GM19463 (cell line): ENCODE measurements at regions not wholly inside any gene's neighbourhood (a gene's known extent, or its start where the extent isn't known, plus 50 kb on each side); places are given as distances from the start of the nearest gene placed in this dataset.
"Not testable (repeated sequence)": the region's sequence is repeated elsewhere in the genome, so short reads cannot be mapped to it uniquely, and the experiment has no call there.

Experiments
- ATAC-seq: cut with Tn5 transposase; IDR thresholded peaks from one replicate; pipeline ENCODE4 v1.9.1; 2021; ENCODE audit warnings: mild to moderate bottlenecking, moderate library complexity; ENCODE audit not compliant: unreplicated experiment

DNA sequence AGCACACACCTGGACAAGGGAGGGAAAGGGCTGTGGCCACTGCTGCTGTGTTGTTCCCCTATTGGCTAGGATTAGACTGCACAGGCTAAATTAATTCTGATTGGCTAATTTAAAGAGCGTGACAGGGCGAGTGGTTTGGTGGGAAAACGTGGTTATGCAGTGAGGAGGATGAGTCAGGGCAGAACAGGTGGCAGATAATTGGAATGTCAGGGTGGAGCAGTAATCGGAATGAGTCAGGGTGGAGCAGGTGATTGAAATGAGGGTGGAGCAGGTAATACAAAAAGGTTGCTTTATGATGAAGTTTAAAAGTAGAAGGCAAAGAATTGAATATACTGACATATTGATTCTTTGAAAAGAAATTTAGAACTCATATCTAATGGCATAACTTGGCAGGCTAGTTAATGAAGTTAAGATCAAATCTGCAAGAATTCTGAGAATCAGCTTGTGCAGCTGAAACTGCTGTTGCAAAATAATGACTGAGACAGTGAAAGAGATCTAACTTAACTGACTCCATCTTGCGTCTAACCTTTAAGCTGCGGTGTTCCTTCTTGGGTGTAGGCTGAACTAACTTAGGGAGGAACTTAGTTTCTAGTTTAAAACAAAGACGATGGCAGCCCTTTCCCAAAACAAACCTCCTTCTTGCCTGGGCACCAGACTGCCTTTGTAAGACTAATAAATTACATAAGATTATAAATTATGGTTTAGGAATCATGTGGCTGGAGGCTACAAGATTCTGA is 174.3 kb downstream of the UTP18 start:
- ATAC-seq, result no peak

DNA sequence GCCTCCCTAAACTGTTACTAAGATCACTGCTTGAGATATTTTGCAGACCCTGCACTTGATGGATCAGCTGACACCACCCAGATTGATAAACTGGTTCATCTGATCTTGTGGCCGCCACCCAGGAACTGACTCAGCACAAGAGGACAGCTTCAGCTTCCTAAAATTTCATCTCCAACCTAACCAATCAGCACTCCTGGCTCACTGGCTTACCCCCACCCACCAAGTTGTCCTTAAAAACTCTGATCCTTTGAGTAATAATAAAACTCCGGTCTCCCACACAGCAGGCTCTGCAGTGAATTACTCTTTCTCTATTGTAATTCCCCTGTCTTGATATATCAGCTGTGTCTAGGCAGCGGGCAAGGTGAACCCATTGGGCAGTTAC is 174.8 kb downstream of the UTP18 start:
- no peak for ATAC-seq

DNA sequence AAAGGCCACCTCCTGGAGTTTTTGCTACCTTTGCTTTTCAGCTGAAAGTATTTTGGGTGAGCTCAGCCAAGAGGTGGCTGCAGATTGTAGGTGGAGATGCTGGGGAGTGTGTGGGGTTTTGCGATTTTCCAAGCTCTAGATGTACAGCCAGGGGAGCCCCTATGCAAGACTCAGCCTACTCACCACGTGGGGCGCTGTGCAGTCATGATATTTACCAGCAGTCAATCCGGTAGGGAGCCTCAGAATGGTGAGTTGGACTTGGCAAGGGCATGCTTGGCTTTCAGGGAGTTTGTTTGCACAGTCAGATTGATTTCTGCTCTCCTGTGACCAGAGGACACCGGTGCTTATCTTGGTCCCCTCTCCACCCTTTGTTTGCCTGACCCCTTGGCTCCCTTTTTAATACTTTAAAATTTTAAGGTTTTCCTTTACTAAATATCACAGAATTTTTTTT is 175.3 kb downstream of the UTP18 start:
- ATAC-seq, result no peak

DNA sequence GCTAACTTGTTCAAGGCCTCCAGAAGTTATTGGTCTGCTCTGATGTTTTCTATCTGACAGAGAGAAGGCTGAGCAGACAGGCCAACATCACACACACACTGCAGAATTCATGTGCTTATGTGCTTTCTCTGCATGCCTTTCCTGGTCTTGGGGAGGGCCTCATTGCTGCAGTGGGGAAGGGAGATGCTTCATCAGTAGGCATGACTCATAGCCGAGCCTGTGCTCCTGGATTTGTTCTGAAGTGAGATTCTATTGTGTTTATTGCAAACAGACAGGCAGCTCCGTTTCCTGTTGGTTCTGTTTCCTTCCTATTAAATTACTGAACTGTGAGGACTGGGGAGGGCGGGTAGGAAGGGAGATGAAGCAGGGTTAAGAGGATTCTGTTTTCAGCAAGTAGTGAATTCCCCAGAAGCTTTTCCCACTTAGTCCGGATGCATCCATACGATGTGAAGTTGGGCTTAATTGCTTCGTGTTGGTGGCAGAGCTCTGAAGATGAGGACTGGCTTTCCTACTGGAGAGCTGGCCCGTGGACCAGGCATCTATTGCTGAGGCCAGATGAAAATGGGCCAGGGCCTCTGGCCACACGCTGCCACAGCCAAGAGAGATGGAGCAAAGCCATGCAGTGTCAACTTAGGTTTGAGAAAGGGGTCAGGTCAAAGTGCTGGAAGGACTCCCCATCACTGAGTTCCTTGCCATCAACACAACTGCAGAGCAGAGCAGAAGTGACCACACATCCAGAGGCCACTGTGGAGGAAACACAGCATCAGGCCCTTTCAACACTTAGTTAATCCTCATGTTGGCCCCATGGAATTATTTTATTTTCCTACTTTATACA is 179.3 kb downstream of the UTP18 start:
- no peak for ATAC-seq

DNA sequence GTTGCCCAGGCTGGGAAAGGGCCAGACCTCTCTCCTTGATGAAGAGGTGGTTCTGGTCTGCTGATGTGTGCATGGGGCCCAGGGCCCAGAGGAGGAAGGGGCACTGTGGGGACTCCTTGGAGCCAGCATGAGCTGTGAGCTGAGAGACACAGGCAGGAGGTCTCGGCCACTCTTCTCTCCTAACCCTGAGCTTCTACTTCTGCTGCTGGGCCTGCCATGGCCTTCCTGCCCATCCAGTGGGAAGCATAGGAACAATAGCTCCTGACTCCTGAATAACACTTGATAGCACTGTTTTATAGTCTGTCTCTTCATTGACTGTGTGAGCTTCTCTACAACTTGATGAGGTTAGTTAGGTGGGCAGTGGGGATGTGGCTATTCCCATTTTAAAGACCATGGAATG is 181.1 kb downstream of the UTP18 start:
- ATAC-seq, result no peak

DNA sequence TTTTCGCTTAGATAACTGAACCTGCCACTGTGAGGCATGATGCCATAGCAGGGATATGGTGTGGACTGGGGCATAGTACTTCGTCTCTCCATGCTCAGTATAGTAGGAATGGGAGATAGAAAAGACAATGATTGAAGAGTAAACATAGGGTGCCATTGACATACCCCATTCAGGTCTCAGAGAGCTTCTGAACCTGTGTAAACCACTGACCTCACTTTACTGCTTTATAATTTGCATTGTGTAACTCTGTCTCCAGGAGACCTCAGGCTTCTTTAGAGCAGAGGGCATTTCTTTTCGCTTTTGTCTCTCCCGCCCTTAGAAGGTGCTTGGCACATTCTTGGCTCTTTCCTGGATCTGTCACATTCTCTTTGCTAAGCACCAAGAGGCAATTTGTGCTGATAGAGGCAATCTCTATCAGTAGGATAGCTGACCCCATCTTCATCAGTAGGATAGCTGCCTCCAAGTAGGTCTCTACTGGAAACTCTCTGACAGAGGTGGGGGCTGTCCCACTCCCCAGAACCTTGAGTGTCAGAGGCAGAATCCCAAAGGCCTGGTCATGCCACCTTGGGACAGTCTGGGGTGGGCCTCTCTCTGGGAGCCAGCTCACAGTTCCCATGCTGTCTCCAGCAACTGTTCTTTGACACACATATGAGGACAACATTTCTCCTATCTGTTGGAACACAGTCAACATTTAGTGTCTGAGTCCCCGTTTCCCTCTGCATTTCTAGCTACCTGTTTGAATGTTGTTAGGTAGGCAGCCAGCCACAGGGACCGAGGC is 181.9 kb downstream of the UTP18 start:
- ATAC-seq, result no peak

DNA sequence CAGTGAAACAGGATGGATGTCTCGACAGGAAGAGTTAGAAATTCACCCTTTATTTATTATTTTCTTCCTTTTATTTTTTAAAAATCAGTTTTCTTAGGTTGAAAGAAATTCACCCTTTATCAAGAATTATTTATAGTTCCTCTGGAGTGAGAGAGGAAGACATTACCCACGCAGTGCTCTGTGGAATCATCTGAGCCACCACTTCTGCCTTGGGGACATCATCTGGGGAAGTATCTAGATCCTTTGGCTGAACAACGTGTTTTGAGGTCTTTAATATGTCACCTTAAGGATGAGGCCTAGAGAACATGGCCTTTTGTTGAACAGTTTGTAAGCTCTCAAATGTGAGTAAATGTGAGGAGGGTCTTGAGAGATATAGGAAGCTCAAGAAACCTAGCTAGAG is 183.3 kb downstream of the UTP18 start:
- ATAC-seq, result no peak

DNA sequence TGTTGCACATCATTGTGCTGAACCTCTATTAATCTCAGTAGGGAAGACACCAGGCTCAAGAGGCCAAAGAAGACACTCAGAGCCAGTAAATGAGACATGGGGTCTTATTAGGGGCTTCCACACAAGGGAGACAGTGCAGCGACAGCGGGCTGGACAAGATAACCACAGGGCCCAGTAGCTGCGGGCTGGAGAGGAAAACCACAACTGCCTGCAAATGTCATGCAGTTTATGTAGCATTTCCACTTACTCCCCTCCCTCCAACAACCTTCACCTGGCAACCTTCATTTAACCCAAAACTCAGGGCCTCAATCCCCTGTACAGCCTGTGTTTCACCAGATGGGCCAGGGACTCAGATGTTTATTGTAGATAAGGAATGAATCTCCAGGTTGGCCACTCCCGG is 185.6 kb downstream of the UTP18 start:
- ATAC-seq, result no peak

DNA sequence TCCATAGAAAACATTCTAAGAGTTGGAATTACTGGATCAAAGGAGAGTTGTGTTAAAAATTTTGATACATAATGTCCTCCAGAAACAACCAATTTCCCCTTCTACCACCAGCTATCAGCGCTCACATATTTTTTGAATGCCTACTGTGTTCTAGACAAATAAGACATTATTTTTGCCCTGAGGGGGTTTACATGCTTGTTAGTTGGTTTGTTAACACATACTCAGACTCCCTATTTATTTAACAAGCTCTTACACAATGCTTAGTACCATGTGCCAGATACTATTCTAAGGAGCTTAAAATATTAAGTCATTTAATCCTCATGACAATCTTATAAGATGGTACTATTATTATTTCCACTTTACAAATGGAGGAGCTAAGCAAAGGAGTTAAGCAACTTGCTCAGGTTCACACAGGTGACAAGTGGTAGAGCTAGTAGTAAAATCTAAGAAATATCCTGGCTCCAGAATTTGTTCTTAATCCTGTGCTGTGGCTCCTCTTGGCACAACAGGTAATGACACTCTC is 194.2 kb downstream of the UTP18 start:
- no peak for ATAC-seq

DNA sequence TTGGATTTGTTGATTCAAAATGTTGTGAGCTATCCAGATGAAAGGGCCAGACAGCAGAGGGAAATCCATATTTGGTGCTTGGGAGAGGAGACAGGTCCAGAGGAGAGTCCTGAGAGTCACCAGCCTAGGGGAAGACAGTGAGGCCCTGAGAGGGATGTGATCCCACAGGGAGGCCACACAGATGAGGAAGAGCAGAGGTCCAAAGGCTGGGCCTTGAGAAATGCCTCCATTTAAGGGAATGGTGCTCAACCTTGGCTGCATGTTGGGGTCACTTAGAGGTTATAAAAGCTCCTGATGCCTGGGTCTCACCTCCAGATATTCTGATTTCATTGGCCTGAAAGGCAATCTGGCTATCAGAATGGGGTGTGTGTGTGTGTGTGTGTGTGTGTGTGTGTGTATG is 194.9 kb downstream of the UTP18 start:
- no peak for ATAC-seq

DNA sequence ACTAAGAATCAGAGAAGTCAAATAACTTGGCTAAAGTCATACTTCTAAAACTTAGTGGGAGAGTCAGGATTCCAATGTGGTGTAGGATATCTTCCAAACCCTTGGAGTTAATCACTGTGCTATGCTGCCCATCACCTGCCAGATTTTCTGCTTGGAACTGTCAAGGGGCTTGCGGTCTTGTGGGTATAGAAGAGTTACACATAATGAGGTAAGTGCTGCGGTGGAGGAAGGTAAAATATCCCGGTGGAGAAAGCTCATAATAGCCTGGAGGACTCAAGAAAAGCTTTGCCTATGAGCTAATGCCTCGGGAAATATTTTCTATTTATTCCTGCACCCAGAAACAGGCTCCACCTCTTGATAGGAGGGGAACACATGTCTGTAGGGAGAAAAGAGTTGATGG is 195.6 kb downstream of the UTP18 start:
- ATAC-seq, result no peak

DNA sequence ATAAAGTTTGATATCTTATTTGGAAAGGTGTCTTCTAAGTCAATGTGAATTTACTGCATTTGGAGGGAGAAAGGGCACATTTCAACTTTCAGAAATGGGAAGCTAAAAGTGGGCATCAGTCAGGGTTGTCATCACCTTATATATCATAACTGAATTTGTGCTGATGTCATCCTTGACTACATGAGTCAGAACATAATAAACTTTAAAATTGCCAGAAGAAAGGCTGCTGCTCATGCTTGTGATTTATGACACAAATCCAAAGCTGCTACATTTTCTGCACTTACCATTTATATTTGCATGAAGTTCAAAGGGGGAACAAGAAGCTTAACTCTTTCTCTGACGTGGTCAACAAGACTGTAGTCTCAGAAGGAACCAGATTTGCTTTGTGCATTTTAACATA is 196.6 kb downstream of the UTP18 start:
- ATAC-seq, result no peak

DNA sequence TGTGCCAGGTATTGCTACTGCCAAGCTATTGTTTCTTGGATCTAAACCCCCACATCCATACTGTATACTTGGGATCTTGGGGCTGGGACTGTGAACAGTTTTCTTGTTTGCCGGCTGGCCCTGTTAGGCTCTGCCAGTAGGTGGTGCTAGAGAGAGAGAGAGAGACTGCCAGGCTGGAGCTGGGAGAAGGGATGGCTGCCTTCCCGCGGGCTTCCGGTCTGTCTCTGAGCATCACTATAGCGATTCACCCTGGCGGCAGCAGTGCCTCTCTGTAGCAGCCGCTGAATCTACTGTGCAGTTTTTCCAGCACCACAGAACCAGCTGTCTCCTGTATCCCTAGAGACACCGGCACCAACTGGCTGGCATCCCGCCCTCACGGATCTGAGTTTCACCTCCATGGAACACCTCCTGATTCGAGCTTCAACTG is 201.2 kb downstream of the UTP18 start:
- ATAC-seq, result peak; percentile 75

DNA sequence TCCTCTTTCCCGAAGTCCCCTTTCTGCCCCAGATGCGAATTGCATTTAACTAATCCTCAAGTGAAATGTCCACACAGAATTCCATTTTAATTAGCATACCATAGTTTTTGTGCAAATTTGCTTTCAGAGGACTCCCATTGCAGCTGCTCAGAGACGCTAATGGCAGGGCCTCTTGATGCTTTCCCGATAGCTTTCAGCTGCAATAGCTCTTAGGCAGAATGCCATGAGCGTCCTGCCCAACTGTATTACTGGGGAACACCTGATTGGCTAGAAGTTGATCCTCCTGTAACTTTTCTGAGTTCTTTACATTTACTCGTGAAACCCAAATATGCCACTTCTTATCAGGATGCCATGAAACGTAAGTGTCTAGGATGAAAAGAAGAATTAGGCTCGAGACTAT is 203.0 kb downstream of the UTP18 start:
- ATAC-seq, result no peak

DNA sequence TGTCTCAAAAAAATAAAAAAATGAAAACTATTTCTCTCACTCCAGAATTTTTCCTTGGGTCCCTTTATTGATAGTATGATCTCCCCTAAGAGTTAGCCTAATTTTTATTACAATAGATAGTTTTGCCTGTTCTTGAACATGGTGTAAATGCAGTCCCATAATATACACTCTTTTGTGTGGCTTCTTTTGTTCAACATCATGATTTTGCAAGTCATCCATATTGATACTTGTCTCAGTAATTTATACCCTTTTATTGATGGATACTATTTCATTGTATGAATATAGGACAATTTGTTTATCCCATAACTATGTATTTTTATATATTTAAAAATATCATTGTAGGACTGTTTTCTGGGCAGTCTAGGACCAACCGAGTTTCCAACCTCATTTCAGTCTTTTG is 207.0 kb downstream of the UTP18 start:
- no peak for ATAC-seq

DNA sequence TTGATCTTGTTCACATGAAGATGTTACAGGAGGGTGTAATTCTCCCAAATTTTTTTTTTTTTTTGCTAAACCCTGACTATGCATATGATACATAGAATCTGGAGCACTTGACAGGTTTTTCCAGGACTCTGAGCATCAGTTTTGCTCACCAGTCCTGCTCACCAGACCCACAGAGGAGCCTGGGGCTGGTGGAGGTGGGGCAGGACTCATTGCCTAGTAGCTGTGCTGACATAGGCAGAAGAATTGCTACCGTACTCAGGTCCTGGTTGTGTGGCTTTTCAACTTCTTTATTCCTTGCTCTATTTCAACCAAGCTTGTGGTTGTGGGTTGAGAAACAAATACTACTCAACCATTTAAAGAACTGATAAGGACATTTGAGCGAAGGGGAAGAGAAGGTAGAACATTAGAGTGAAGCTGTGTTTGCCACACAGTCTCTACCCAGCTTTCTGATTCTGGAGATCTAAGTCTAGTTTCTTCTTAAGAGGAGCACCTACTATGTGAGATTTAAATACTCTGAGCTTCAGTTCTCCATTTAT is 212.4 kb downstream of the UTP18 start:
- ATAC-seq, result no peak

DNA sequence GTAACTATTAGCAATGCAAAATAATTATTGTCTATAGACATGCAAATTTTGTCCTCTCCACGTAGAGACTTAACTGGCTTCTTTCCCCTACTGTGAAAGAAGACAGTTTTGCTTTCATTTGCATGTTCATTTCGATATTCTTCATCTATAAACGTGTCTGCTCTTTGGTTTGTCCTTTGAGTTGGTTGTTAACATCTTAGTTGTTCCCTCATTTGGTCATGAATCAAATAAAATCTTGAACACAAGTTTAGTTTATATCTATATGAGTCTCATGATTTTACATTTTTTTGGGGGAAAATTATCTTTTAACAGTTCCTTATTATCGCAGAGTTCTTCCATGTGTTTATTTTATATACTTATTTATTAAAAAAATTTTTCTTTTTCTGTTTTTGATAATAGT is 214.4 kb downstream of the UTP18 start:
- no peak for ATAC-seq

DNA sequence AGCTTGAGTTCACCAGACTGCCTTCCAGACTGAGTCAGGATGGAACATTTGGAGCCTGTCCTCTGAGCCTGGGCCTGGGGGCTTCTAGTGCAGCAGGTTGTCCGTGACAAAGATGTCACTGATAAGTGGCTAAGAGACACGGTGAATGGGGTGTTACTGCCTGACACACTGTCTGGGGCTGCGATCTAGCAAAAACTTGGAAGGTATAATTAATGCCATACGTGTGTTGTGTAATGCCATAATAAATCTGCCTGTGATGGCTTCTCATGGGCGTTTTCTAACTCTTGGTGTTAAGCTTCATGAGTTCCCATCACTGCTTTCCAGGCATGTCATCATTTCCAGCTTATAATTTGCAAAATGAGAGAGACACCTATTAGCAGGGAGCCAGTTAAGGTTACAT is 215.4 kb downstream of the UTP18 start:
- no peak for ATAC-seq

DNA sequence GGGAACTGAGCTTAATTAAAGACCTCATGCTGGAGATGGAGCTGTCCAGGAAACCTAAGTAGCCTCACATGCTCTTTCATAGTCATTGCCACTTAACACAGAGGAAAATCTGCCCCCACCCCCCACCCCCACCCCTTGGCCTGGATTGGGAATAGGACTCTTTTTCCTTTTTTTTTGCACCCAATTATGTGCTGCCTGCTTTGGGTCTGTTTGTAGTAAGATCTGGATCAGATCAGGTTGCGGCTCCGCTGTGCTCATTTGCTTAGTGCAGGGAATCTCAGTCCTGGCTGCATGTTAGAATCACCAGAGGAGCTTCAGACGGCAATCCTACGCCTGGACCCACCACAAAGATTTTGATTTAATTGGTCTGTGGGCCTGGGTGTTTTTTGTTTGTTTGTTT is 219.0 kb downstream of the UTP18 start:
- ATAC-seq, result no peak

DNA sequence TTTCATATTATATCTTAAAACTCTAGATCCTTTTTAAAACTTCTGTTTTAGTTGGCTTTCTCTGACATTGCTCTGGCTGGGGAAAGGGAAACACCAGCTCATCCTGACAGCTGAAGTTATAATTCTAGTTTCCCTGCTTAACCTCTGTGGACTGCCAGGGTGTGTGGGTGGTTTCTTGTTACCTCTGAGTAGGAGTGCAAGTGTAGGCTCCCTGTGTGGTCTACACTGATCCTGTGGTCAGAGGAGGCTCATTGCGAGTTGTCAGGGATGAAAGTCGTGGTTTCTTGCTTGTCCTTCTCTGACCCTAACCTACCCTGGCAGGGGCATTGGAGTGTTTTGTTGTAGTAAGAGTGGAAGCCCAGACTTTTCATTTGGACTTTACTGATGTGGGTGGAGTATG is 221.0 kb downstream of the UTP18 start:
- no peak for ATAC-seq

DNA sequence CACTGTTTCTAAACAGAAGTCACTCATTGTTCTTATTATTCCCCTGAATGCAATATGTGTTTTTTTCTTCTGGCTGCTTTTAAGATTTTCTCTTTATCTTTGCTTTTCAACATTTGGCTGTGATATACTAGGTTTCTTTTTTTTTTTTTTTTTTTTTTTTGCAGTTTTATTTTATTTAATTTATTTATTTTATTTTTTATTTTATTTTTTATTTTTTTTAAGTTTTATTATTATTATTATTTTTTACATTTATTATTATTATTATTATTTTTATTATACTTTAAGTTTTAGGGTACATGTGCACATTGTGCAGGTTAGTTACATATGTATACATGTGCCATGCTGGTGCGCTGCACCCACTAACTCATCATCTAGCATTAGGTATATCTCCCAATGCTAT is 221.9 kb downstream of the UTP18 start:
- ATAC-seq, result not testable (repeated sequence)
